Hematopoietic multipotent progenitor cell treated with erythropoietin and hydrocortisone succinate and interleukin-3 and kit ligand, for 8 days (in vitro differentiated cells): ENCODE measurements at regions not wholly inside any gene's neighbourhood (a gene's known extent, or its start where the extent isn't known, plus 50 kb on each side); places are given as distances from the start of the nearest gene placed in this dataset.

Experiments used
- DNase-seq: peaks from one replicate; pipeline ENCODE4 v3.0.0-alpha.2; 2015

DNA sequence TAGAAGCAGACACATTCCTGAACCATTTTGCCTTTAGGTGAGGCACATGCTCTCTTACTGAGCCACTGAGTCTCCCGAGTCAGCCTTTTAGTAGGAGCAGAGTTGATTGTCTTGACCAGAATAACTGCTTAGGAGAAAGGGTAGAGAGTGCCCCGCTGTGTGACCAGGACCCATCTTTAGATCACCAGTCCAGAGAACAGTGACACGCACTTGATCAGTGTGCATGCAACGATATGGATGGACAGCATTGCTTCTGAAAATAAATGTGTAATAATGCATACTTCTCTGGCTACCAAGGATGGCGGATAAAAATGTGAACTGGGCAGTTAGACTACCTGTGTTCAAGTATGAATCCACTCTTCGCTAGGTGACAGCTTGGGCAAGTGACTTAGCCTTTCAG, 897.7 kb downstream of the TRIML1 start:
- no peak for DNase-seq

DNA sequence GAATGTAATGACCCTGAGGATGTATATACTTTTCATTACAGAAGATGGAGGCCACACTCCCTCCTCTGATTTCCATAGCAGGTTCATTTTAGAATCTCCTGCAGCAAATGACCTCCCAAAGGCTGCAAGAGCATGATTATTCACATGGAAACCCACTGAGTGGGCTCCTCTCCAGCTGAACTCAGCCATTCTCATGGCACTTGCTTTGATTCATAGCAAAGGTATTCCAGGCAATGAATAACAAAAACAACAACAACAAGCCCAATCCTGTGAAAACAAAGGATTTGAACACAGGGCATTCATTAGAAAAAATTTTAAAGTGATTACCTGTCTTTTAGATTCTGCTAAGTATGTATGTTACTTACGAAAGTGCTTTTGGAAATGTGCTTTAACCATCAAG, 894.0 kb upstream of the FRG1 start:
- DNase-seq = no peak

DNA sequence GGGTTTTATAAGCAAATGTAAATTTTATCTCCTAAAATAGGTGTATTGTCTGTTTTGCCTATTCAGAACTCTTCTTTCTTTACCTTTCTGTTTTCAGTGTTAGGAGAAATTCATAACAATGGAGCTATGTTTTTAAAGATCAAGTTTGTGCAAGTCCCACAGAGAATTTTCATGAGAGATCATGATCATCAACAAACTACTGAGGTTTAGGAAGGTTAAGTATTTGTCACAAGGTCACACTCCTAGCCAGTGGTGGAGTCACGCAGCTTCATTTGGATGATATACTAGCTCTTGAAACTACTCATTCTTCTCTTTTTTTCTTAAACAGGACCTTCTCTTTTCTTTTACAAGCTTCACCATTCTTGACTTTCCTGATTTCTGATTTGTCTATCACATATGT, 892.6 kb upstream of the FRG1 start:
- DNase-seq = no peak

DNA sequence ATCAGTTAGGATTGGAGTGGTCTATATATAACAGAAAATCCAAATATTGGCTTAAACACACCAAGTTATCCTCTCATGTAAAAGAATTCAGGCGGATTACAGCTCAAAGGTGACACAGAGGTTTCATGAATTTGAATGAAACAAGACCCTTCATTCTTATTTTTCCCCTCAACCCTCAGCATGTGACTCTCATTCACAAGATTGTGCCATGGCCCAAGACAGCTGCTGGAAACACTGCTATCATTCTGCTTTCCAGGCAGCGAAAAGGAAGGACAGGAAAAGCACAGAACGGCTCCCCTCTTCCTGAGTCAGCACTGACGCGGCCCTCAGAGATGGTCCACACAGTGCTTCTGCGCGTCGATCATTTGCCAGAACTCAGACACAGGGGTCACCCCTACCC, 891.0 kb upstream of the FRG1 start:
- no peak for DNase-seq

DNA sequence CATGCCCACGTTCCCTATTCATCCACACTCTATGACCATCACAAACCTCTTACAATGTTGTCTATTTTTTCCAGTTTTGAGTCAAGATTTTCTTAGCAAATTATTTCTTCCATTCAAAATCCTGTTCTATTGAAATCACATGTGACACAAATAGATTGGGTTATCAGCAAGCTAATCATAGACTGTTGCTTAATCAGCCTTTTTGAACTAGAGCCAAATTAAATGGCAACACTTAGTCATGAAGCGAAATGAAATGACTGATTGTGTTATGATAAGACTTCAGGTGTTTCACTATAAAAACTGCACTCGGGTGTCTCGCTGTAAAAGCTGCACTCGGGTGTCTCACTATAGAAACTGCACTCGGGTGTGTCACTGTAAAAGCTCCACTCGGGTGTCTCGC, 890.0 kb upstream of the FRG1 start:
- DNase-seq = no peak

DNA sequence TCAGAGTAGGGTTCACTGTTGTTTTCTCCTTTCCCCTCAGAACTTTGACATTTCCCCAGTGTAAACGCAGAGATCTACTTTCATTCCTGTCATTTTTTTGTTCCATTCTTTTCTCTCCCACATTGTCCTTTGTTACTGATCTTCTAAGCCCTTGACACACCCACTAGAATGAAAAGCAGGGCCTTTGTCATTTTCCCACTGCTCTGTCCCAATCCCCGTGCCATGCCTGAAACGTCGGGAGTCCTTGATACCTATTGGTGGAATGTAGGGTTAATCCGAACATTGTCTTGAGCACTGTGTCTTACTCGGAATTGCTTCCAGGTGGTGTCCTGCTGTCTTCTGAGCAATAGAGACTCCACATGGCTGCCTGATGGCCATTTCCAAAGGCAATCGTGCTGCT, 887.1 kb upstream of the FRG1 start:
- DNase-seq = no peak

DNA sequence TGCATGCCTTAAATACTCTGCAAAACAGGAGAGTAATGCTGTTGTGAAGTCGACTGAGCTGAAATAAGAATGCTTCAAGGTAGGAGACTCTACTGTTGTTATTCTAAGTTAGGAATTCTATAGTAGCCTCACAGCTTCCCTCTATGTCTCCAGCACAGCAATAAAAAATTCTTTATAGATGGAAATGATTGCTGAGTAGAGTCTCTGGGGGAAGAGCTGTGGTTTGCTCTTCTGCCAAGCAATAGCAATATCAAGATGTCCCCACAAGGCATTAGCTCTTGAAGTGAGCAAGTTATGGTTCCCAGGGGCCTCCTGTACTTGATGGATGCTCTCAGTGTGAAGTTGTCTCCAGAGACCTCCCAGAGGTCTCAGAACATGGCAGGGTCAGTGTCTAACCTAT, 880.6 kb upstream of the FRG1 start:
- no peak for DNase-seq

DNA sequence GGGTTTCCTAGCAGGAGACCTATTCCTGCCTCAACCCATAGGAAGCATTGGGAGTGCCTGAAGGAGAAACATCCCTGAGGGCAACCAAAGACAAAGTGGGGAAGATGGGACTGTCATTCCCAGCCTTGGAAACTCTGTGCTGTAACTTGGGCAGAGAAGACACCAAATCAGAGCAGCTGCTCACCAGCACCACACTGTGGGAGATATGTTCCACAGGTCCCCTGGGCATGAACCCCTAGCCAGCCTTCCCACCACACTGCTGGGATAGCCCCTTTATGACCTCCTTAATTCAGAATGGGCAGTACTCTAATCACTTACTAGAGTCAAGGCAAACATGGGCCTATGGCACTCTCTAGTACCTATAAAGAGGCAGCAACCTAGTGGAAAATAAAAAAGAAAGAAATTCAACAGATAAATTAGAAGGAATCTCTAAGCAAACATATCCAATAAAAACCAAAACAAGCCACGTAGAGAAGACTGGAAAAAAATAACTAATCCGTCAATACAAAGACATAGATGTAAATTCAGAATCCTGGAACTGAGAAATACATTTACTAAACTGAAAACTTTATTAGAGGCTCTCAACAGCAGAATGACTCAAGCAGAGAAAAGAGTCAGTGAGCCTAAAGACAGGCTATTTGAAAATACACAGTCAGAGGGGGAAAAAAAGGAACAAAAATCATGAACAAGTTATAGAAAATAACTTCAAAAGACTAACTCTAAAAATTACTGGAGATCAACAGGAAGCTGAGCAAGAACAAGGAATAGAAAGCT, 878.4 kb upstream of the FRG1 start:
- no peak for DNase-seq

DNA sequence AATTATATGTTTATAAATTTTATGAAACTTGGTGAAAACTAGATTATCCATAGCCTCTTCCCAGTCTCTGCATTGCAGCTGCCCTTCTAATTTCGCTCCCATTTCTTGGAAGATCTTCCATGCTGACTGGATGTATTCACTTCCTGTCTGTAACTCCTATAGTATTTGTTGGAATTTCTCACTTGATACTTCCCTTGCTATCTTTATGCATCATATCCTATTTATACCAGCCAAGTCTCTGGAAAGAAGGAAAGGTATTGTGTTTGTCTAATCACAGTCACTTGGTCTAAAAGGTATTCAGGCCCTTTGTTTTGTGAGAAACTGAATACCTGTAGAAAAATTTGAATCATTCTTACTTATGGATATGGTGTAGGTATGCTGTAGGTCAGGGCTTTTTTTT, 870.9 kb upstream of the FRG1 start:
- no peak for DNase-seq

DNA sequence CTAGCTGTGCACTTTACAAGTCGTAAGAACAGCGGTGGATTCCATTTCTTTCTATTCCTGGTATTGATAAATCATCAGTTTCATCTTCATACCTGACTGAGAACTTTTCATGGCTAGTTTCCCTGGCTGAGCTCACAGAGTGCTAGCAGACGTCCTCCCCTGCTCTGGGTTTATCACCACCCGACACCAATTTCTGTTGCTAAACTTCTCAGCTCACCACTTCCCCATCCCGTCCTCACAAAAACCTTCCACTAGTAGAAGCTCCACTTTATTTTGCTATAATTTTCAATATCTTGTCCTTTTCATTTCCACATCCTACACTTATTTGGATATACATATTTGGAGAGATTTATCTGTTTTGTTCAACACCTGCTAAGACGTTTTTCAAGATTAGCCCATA, 869.4 kb upstream of the FRG1 start:
- no peak for DNase-seq

DNA sequence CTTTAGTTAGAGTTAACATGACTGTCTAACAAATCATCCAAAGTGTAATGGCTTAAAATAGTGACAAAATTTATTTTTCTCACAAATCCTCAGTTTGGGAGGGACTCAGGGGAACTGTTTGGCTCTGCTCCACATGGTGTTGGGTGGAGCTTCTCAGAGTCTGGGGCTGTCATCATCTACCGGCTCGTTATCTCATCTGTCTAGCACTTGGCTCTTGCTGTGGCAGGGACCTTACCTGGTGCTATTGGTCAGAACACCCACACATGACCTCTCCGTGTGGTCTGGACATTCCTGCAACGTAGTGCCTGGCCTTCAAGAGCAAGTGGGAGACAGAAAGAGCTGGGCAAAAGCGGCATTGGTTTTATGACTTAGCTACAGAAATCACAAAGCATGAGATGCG, 866.9 kb upstream of the FRG1 start:
- no peak for DNase-seq

DNA sequence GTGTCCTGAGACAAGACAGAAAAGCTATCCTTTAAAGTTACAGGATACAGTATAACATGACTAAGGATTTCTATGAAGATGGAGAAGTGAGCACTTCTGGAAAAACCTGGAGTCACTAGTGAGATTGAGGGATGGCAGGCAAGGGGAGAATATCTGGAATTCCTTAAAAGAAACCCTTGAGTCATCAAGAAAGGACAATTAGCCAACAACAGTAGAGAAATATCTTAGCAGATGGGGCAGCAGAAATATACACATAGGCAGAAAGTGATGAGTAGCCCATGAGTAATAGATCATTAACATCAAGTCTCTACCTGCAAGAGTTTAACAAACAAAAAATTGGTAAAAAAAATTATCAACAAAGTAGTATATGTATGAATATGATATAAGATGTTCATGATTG, 858.8 kb upstream of the FRG1 start:
- DNase-seq = no peak

DNA sequence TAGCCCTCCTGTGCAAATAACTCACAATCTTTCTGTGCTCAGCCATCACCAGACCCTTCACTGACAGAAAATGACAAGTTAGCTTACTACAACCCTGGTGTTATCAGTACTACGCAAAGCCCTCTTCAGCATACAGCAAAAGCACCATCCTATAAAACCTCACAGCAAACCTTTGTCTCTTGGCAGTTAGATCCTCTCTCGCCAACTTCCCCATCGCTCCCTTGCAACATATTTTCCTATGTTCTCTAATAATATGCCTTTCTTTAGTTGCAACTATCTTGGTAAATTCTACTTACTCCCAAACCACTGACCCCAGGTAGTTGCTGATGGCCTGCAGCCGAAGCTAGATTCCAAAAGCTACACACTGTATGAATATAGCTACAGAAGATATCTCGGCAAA, 856.9 kb upstream of the FRG1 start:
- DNase-seq = no peak

DNA sequence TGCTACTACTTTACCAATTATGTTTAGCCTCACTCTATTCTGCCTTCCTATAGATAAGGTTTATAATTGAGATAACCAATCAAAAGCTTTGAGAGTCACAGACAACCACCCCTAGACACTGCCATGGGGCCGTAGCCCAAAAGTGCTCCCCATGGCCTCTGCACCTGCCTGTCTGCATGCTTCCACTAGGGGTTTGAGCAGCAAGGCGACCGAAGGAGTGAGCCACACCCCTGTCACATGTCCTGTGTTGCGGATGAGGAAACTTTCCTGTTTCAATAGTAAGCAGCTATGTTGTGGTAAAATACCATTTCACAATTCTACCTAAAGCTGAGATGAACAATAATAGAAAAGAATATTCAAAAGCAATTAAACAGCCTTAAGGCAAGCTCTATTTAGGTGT, 856.0 kb upstream of the FRG1 start:
- no peak for DNase-seq

DNA sequence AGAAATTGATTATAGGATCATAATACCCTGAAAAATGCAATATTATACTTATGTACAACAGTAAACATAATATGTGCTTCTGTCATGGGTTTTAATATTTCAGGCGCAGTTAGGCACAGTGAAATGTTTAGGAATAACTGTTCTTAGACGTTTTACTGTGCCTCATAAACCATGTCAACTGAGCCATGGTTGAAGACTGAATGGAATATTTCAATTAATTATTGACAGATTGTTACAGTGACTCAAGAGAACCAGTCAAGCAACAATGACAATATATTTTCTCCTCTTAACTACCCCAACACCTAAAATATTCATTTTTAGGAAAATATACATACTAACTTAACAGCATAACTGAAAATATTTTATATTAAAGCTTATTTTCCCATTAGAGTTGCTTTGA, 852.7 kb upstream of the FRG1 start:
- DNase-seq = no peak

DNA sequence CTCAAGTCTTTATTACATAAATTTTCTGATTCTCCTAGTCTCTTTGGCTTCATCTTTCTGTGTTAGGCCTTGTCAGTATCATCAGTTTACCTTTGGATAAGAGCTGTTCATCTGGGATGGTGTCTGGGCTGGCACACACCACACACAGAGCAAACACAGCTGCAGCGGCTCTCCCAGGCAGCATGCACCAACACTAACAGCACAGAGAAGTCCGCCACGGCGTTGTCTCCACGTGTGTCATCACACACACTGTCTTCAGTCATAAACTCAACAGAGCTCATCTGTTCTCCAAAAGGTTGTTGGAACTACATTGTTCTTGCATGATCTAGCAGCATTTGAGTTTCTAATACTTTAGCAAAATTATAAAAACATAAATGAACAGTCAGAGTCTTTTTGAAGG, 851.9 kb upstream of the FRG1 start:
- DNase-seq = no peak

DNA sequence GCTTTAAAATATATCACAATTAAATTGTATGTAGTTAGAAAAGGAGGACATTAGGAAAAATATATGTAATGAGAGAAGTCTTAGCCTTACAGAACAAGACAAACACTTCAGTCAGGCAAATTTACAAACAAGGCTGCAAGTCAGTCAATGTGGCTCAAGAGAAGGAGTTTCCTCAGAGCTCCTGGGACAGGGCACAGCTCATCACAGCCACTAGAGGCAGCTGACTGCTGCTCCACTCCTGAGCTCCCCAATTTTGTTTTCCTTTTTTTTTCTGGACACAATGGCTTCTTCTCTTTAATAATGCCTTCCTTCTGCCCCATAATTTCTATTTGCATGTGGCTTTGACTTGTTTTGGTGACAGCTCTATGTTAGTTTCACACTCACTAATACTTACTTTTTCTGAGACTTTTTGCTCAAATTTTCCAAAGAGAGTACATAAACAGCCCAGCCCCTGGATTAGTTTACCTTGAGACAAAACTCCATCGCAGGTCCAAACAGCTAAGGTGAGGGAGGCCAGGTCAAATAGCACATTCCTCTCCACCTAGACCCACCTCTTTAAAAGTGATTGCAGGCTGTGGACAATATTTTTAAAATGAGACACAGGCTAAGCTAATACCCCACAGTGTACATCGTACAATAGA, 850.4 kb upstream of the FRG1 start:
- DNase-seq = no peak

DNA sequence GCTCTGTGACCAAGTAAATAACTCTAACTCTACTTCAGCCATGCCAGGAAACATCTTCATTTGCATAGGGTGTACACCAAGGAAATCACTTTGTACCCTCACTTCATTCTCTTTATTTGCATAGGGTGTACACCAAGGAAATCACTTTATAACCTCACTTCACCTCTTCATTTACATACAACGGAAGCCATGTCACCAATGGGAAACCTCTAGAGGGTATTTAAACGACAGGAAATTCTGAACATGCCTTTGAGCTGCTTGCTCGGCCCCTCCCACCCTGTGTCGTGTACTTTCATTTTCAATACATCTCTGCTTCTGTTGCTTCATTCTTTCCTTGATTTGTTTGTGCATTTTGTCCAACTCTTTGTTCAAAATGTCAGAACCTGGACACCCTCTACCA, 848.1 kb upstream of the FRG1 start:
- no peak for DNase-seq

DNA sequence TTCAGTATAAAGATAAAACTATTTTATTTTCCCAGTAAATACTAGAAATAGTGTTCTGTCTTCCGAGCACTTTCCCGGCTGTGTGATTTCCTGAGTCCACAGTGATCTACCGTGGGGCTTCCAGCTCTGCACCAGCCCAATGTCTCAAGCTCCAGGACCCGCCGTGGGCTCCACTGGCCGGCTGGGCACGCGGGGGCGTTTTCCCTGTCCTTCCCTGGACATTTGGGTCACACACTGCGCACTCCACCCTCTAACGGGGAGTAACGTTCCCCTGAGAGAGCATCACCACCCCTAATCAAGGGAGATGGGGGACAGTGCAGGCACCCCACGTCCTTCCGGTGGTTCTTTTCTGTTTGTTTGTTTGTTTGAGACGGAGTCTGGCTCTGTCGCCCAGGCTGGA, 844.6 kb upstream of the FRG1 start:
- no peak for DNase-seq

DNA sequence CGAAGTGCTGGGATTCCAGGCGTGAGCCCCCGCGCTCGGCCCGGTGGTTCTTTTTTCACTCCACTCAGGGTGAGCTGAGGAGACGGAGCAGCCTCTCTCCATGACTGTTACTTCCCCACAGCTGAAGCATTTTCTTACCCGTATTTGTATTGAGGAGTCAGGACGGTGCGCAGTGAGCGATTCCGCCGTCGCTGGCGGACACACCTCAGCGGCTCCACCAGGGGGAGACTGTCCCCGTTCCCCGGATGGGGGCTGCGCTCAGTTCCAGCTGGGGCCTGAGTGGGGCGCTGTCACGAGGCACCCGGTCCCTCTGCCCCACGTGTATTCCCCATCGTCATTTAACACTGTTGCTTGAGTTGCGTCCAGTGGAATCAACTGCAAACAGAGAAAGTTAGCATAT, 844.0 kb upstream of the FRG1 start:
- no peak for DNase-seq

DNA sequence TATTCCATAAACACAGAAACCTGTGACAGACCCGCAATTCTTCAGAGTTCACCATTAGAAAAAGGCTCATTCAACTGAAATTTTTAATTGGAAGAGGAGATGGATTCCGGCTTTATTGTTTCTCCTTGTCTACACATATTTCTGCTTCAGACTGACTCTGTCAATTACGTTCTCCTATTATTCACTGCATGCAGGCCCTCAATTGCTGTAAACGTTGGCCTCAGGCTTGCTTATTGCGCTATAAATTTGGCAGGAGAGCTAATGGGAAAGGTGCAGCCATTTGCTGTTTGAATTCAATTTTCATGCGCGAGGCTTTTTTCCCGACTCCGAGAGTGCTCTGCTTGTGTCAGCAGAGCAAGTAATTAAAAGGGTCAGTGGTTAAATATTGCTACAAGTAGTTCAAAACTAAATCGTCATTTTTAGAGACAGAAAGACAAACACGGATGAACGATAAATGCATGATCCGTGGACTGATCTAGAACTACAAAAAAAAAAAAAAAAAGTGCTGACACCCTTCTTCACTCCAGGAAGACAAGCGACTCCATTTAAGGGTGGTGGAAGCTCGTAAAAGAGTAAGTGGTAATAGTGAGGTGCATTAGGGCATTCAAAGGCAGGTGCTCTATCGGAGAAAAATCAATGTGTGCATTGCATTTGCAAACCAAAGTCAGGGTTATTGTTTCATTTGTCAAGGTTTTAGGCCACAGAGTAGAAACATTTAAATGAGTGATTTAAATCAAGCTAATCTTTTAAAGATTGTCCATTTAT, 841.6 kb upstream of the FRG1 start:
- DNase-seq = no peak

DNA sequence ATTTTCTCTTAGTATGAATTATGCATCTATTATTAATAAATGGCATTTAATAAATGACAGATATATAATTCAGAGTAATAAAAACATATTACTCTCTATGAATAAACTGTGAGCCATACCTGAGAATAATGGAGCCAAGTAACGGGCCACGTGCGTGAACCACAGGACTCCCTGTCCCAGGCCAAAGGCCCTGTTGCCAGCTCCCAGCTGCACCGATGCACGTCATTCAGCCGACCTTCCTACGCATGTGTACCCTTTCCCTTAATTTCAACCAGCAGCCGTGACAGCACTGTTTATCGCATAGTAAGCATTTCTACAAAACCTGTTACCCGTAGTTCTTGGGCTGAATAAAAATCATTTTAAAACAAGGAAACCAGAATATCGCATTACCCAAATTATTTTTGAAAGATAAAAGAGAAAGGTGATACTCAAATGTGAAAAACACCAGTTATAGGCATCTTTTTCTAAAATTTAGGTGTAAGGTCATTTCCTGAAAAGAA, 827.2 kb upstream of the FRG1 start:
- DNase-seq = no peak

DNA sequence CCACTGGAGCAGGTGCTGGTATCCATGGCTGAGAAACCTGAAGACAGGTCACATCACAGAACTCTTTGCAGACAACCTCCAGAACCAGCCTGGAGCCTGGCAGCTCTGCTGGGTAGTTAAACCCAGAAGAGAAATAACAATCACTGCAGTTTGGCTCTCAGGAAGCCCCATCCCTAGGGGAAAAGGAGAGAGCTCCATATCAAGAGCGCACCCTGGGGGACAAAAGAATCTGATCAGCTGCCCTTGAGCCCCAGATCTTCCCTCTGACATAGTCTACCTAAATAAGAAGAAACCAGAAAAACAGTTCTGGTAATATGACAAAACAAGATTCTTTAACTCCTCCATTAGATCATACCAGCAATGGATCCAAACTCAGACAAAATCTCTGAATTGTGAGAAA, 823.2 kb upstream of the FRG1 start:
- no peak for DNase-seq

DNA sequence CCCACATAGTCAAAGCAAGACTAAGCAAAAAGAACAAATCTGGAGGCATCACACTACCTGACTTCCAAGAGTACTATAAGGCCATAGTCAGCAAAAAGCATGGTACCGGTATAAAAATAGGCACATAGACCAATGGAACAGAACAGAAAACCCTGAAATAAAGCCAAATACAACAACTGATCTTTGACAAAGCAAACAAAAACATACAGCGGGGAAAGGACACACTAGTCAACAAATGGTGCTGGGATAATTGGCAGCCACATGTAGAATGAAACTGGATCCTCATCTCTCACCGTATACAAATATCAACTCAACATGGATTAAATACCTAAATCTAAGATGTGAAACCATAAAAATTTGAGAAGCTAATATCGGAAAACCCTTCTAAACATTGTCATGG, 819.3 kb upstream of the FRG1 start:
- no peak for DNase-seq
